ENCODE measurements at regions not wholly inside any gene's neighbourhood (a gene's known extent, or its start where the extent isn't known, plus 50 kb on each side); places are given as distances from the start of the nearest gene placed in this dataset.

GRCh38 chr2:234334756-234335155 is 162.1 kb downstream of the ARL4C start:
- no peak for DNase-seq

- no peak for DNase-seq
Observed at GRCh38 chr2:234334151-234334550, 162.7 kb downstream of the ARL4C start.

GRCh38 chr2:234333168-234334130 is 163.4 kb downstream of the ARL4C start:
- no peak for DNase-seq

GRCh38 chr2:234331966-234332365 is 164.9 kb downstream of the ARL4C start:
- DNase-seq, result no peak

- DNase-seq, result no peak
Observed at GRCh38 chr2:234331566-234331965, 165.3 kb downstream of the ARL4C start.

GRCh38 chr2:234330902-234331301 is 166.0 kb downstream of the ARL4C start:
- DNase-seq, result no peak

GRCh38 chr2:234329202-234329960 is 167.5 kb downstream of the ARL4C start:
- DNase-seq, result no peak

GRCh38 chr2:234328444-234328990 is 168.4 kb downstream of the ARL4C start:
- DNase-seq, result no peak

GRCh38 chr2:234326694-234327093 is 170.2 kb downstream of the ARL4C start:
- no peak for DNase-seq

GRCh38 chr2:234324116-234324515 is 172.8 kb downstream of the ARL4C start:
- DNase-seq, result no peak

GRCh38 chr2:234322766-234323465 is 174.0 kb downstream of the ARL4C start:
- DNase-seq, result no peak

GRCh38 chr2:234320066-234320465 is 176.8 kb downstream of the ARL4C start:
- no peak for DNase-seq

- no peak for DNase-seq
Observed at GRCh38 chr2:234318361-234318760, 178.5 kb downstream of the ARL4C start.

GRCh38 chr2:234313558-234313957 is 183.3 kb downstream of the ARL4C start:
- DNase-seq, result no peak

- no peak for DNase-seq
Observed at GRCh38 chr2:234310166-234310565, 186.7 kb downstream of the ARL4C start.

- peak in 1 of 2 experiments; percentile 45 for DNase-seq
Observed at GRCh38 chr2:234309431-234309830, 187.4 kb downstream of the ARL4C start.

GRCh38 chr2:234308813-234309195 is 188.1 kb downstream of the ARL4C start:
- DNase-seq, result peak; percentile 69 to 76

GRCh38 chr2:234308073-234308812 is 188.6 kb downstream of the ARL4C start:
- DNase-seq, result peak in 1 of 2 experiments; percentile 36

GRCh38 chr2:234307322-234307961 is 189.4 kb downstream of the ARL4C start:
- DNase-seq, result no peak

GRCh38 chr2:234306426-234307173 is 190.3 kb downstream of the ARL4C start:
- DNase-seq, result no peak

- no peak for DNase-seq
Observed at GRCh38 chr2:234305846-234306245, 191.0 kb downstream of the ARL4C start.

Data from activated T-cell treated with anti-CD3 and anti-CD28 coated beads, Interleukin-2, amount 50 U/mL, for 48 hours (primary cell).